GM23248 (cell line): ENCODE measurements at regions not wholly inside any gene's neighbourhood (a gene's known extent, or its start where the extent isn't known, plus 50 kb on each side); places are given as distances from the start of the nearest gene placed in this dataset.

Experiments used
- EZH2 ChIP-seq: fragments of 200-600 bp; sonication (generic); IDR thresholded peaks from 2 replicates; pipeline ENCODE4 v1.6.1; 2018; ENCODE audit warnings: antibody characterized with exemption, mild to moderate bottlenecking; ENCODE audit not compliant: insufficient read depth, poor library complexity, severe bottlenecking
- EZH2phosphoT487 ChIP-seq: fragments of 200-600 bp; sonication (generic); IDR thresholded peaks from 2 replicates; pipeline ENCODE4 v1.6.1; 2018; ENCODE audit warnings: antibody characterized with exemption, moderate library complexity, mild to moderate bottlenecking, low read depth; ENCODE audit not compliant: insufficient read depth

GRCh38 chr9:101915482-101915881 is 177.0 kb upstream of the GRIN3A start:
- no peak for TF ChIP-seq EZH2phosphoT487
- no peak for TF ChIP-seq EZH2
